GM18909 (cell line): ENCODE measurements at regions not wholly inside any gene's neighbourhood (a gene's known extent, or its start where the extent isn't known, plus 50 kb on each side); places are given as distances from the start of the nearest gene placed in this dataset.
A peak's percentile ranks its signal among the peaks of the same experiment; 100 is the strongest.
"Not testable (repeated sequence)": the region's sequence is repeated elsewhere in the genome, so short reads cannot be mapped to it uniquely, and the experiment has no call there.

Experiments used
- ATAC-seq: cut with Tn5 transposase; IDR thresholded peaks from one replicate; pipeline ENCODE4 v1.9.1; 2021; ENCODE audit warnings: mild to moderate bottlenecking; ENCODE audit not compliant: unreplicated experiment, poor library complexity

- ATAC-seq = not testable (repeated sequence)
Measured at GRCh38 chr9:62798884-62799850, 1609.3 kb downstream of the SPATA31A7 start.

- not testable (repeated sequence) for ATAC-seq
Measured at GRCh38 chr9:62799851-62800371, 1610.1 kb downstream of the SPATA31A7 start.

GRCh38 chr9:62800451-62801371 is 1610.9 kb downstream of the SPATA31A7 start:
- not testable (repeated sequence) for ATAC-seq

GRCh38 chr9:62801372-62801811 is 1611.6 kb downstream of the SPATA31A7 start:
- ATAC-seq = not testable (repeated sequence)

GRCh38 chr9:62801961-62802718 is 1612.3 kb downstream of the SPATA31A7 start:
- ATAC-seq = peak; percentile 100

GRCh38 chr9:62802719-62803079 is 1612.9 kb downstream of the SPATA31A7 start:
- ATAC-seq = not testable (repeated sequence)

GRCh38 chr9:62803099-62803498 is 1613.3 kb downstream of the SPATA31A7 start:
- ATAC-seq = not testable (repeated sequence)

- not testable (repeated sequence) for ATAC-seq
Measured at GRCh38 chr9:62804314-62804713, 1614.5 kb downstream of the SPATA31A7 start.

GRCh38 chr9:62807424-62807823 is 1617.6 kb downstream of the SPATA31A7 start:
- not testable (repeated sequence) for ATAC-seq

GRCh38 chr9:62808081-62808480 is 1618.2 kb downstream of the SPATA31A7 start:
- not testable (repeated sequence) for ATAC-seq

GRCh38 chr9:62810318-62810717 is 1620.5 kb downstream of the SPATA31A7 start:
- not testable (repeated sequence) for ATAC-seq

- not testable (repeated sequence) for ATAC-seq
Measured at GRCh38 chr9:62810811-62811315, 1621.0 kb downstream of the SPATA31A7 start.

GRCh38 chr9:62815436-62815835 is 1625.6 kb downstream of the SPATA31A7 start:
- ATAC-seq = not testable (repeated sequence)

- not testable (repeated sequence) for ATAC-seq
Measured at GRCh38 chr9:62816331-62816730, 1626.5 kb downstream of the SPATA31A7 start.

- ATAC-seq = not testable (repeated sequence)
Measured at GRCh38 chr9:62817214-62817613, 1627.4 kb downstream of the SPATA31A7 start.

- not testable (repeated sequence) for ATAC-seq
Measured at GRCh38 chr9:62822185-62822584, 1632.3 kb downstream of the SPATA31A7 start.

- ATAC-seq = not testable (repeated sequence)
Measured at GRCh38 chr9:62827957-62828907, 1638.4 kb downstream of the SPATA31A7 start.

GRCh38 chr9:62830829-62831459 is 1641.1 kb downstream of the SPATA31A7 start:
- ATAC-seq = not testable (repeated sequence)
